HT1080 (cell line): ENCODE measurements at regions not wholly inside any gene's neighbourhood (a gene's known extent, or its start where the extent isn't known, plus 50 kb on each side); places are given as distances from the start of the nearest gene placed in this dataset.
A peak's percentile ranks its signal among the peaks of the same experiment; 100 is the strongest.

ENCODE experiments used
- DNase-seq: peaks from one replicate; pipeline ENCODE4 v3.0.0-alpha.2; 2015; ENCODE audit warnings: low read depth

DNA sequence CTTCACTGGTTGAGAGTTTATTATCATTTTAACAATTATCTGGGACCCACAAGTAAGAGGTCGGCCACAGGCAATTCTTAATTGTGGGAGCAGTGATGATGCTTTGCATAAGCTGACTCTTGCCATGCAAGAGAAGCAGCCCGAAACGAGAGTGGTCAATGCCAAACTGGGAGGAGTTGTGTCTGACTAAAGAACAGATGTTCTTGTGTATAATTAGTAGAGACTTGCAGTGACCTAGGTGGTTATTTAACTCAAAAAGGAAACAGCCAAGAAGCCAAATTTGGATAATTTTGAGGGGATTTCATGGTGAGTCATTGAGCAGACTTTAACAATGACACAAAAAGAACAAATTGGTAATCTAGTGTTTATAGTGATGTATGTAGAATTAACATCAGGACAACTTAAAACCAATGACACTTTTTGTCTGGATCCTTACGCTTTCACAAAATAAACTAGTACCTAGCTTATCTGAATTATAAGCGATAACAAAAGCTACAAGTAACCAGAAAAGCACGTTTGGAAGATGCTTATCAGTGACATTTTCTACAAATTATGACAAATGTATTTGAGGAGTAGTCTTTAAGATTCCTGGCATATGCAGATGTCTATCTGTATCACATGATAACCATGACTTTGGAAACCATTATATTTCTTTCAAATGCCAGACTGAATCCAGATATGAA is 184.7 kb upstream of the DLGAP1 start:
- DNase-seq = no peak

DNA sequence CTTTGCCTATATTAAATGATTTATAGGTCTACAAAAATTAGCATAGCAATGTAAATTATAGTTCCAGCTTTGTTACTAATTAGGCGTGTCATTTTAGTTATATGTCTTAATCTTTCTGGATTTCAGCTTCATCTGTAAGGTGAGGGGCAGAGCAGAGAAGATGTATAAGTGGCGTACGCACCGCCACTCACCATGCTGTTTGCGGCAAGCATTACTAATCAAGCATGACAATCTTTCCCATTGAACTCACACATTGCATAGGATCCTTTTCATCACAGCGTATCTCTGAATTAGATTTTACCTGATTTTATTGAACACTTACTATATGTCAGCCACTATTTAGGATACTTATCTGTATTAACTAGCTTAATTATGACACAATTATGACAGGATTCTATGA is 183.6 kb upstream of the DLGAP1 start:
- DNase-seq = no peak

DNA sequence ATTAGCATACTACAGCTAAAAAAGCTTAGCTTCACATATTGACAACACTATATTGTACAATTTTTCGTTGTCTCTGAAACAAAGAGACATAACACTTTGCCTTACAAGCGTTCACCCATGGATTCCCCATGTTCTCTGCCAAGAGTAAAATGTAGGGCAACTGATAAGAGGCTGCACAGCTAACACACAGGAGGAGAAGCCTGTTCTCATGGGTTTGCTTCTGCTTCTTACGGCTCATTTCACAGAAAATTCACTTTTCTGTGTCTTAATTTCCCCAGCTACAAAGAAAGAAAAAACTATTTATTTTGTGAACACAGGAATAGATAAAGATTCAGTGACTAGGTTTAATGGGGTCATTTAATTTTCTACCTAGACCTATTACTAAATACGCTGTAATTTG is 182.8 kb upstream of the DLGAP1 start:
- no peak for DNase-seq

- DNase-seq = peak; percentile 51
Observed at GRCh38 chr18:4636967-4637366, 181.9 kb upstream of the DLGAP1 start.

DNA sequence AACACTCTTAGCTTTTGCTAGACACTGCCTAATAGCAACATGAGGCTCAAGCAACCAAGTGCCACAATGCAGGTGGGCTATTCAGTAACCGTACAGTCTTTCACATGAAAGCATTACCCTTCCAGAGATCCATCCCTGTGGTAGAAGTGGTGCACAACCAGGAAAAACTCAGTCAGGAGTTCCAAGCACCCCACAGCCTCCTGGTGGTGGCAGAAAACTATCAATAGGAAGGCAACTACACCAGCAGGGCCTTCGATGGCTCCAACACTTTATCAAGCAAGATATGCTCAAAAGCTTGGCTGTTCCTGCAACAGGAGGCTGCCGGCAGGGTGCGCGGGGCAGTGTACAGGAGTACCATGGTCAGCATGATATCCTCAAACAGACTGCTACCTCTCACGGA is 176.1 kb upstream of the DLGAP1 start:
- DNase-seq = no peak

GRCh38 chr18:4605212-4605611 is 150.1 kb upstream of the DLGAP1 start:
- DNase-seq = no peak

DNA sequence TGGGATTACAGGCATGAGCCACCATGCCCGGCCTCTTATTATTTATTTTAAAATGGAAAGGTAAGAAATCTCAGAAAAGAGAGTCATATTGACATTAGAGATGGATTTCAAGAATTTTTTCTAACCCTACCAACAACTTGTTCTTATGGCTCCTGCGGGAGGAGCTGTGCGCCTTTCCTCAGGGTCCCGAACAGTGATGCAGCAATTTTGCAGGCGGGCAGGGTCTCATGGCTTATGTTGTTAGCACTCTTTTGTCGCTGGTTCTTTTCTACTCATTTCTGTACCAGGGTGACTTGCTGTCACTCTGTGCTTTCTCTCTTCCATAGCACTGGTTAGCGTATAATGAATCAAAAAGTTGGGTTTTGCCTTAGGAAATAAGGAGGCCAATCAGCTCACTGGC is 148.8 kb upstream of the DLGAP1 start:
- no peak for DNase-seq

GRCh38 chr18:4599312-4599711 is 144.2 kb upstream of the DLGAP1 start:
- DNase-seq = no peak

DNA sequence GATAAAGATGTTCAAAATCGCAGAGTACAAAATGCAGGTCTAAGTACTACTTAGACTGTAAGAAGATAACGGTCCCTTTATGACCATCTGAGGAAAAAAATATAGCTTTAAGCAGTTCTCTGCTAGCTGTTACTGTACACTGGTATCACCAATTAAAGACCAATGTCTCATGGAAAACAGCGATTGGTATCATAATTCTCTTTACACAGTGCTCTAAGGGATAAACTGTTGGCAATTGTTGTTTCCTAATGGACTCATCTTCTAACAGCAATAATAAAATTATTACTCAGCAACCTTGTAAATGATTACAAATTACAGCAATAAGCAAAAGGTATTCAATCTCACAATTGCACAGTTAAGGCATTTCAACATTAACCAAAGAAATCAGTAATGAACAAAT is 142.2 kb upstream of the DLGAP1 start:
- no peak for DNase-seq

DNA sequence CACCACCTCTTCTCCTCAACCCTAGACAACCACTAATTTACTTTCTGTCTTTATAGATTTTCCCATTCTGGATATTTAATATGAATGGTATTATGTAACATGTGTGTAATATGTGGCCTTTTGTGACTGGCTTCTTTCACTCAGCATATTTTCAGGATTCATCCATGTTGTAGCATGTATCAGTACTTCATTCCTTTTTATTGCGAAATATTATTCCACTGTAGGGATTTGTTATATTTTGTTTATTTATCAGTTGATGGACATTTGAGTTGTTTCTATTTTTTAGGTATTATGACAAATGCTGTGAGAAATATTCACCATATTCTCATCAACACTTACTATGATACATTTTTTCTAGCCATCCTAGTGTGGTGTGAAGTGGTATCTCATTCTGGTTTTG is 138.8 kb upstream of the DLGAP1 start:
- DNase-seq = no peak

DNA sequence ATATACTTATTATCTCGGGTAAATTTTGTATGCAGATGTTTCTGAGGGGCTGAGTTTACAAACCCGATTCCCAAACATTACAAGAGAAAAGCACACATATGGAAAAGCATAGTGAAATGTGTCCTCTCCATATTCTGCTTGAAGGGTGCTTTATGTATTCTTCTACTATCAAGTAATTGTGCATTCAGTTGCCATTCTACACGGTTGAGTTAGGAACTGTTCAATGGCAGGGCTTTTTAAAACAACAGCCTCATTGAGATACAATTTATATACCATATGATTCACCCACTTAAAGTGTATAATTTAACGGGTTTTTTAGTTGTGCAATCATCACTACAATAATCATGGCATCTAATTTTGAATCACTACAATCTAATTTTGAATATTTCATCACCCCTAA is 138.4 kb upstream of the DLGAP1 start:
- DNase-seq = no peak

GRCh38 chr18:4589056-4589800 is 134.1 kb upstream of the DLGAP1 start:
- DNase-seq = no peak

- peak; percentile 3 for DNase-seq
Observed at GRCh38 chr18:4587204-4587603, 132.1 kb upstream of the DLGAP1 start.

GRCh38 chr18:4586731-4587130 is 131.6 kb upstream of the DLGAP1 start:
- DNase-seq = no peak

DNA sequence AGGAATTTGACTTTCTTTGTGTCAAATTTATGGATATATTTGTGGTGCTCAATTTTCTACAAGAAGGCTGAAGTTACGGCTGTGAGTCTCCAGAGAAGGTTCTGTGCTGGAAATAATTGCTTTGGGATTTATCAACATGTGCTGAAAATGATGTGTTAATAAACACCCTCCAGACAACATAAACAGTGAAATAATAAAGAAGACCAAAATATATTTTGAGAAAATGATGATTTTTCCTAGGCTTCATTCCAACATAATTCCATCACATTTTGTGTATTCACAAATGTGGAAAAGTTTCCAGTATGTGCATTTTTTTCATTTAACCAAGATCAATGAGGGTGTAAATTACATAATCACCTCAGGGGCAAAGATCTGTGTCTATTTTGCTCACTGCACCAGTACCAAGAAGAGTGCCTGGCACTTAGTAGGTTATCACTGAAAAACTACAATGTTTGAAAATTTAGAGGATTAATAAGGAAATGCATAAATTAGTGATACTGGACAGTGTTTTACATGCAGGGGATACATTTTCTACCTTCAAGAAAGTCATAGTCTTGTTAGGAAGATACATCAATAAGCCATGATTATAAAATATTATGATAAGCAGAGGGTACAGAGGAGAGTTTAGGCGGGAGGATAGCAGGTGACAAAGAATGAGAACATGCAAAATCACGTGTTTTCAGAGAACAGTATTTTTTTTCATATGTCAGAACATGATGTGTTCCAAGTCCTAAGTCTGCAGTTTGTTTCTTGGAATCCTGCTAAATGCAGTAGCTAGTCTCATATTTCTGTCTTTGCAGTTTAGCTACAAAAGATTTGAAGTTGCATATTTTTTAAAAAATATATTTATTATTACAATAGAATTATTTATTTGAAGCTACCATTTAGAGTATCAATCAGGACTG is 127.6 kb upstream of the DLGAP1 start:
- DNase-seq = no peak

GRCh38 chr18:4581966-4582365 is 126.9 kb upstream of the DLGAP1 start:
- no peak for DNase-seq

DNA sequence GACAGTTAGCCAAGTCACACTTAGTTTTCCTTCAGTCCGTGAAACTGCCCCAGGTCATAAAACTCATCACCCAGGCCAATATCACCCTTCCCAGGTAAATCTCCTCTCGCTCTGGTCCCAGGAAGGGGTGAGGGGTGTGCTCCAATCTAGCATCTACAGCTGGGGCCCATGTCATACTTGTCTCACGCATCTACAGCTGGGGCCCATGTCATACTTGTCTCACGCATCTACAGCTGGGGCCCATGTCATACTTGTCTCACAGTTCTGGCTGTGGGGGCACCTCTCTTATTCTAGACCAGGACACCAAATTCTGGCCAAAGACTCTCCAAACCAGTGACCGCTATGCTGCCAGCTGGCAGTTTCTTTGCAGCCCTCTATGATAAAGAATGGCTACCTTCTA is 123.3 kb upstream of the DLGAP1 start:
- DNase-seq = no peak

DNA sequence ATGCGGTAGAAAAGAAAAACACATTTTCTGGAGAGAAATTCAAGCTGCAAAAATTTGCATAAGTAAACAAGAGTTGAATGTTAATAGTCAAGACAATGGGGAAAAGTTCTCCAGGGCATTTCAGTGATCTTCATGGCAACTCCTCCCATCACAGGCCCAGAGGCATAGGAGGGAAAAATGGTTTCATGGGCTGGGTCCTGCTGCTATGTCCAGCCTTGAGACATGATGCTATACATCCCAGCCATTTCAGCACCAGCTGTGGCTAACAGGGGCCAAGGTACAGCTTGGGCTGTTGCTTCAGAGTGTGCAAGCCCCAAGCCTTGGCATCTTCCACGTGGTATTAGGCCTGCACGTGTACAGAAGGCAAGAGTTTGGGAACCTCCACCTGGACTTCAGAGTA is 118.6 kb upstream of the DLGAP1 start:
- no peak for DNase-seq

GRCh38 chr18:4557502-4557901 is 102.4 kb upstream of the DLGAP1 start:
- no peak for DNase-seq

DNA sequence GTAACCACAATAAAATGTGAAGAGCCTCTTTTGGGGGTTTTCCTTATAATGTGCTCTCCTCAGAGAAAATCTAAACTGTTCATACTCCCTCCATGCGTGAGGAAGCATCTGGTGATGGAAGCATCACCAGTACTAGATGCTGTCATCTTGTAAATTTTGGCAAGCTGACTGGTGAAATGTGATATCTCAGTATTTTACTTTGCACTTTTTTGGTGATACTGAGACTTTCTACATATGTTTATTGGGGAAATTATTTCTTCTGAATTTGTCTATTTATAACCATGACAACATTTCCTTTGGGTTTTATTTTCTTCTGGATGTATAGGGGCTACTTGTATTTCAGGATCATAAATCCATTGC is 95.9 kb upstream of the DLGAP1 start:
- no peak for DNase-seq

DNA sequence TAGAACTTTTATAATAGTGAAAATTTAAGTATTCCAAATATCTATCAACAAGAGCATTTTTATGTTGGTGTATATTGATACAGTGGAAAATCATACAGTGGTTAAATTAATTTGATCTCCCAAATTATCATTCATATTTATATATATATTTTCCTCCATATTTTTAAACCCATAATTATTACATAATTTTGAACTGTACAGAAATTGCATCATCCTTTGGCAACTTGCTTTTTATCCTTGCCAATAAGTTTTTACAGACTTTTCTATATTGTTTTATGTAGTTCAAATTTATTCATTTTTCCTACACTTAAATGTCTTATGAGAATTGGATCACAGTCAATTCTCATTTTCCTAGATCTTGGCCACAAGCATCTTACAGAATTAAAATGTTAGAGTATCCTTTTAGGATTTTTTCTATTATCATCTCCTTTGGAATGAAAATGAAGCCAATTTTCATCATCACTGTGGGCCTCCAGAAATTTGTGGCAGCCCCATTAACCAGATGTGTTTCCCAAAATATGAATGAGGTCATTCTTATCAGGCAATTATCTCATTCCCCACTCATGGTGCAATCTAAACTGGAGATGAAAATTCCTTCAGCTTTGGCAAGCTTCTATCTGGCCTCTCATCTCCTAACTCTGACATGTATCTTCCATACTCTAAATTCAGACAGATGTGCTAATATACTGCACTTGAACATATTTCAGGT is 94.2 kb upstream of the DLGAP1 start:
- no peak for DNase-seq

DNA sequence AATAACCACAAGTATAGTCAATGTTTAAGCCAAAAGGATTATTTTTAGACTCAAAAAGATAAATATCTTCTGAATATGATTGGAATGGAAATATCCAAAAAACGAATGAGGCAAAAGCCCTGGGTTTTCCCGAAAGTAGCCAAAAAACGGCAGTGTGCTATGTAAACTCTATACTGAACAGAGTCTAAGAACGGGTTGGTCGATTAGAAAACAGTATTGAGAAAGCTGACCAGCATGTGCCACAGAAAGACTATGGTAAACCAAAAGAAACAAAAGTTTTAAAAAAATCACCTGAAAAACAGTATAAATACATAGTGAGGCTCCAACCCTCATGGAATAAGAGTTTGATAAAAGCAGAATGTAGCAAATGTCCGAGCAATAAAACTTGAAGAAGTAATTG is 92.0 kb upstream of the DLGAP1 start:
- no peak for DNase-seq
